HepG2 (cell line): ENCODE measurements at regions not wholly inside any gene's neighbourhood (a gene's known extent, or its start where the extent isn't known, plus 50 kb on each side); places are given as distances from the start of the nearest gene placed in this dataset.

Experiments used
- NFYB ChIP-seq: sonication (generic); formaldehyde crosslinking; IDR thresholded peaks from 2 replicates; pipeline ENCODE4 v1.4.0; 2020; ENCODE audit warnings: missing genetic modification reagents
- RAD51 ChIP-seq: fragments of 450-650 bp; IDR thresholded peaks from 2 replicates; pipeline ENCODE4 v1.6.1; 2016; ENCODE audit warnings: borderline replicate concordance
- SOX13 ChIP-seq, 3 experiments: fragments of 450-650 bp in 1 of 3; sonication (generic) in 1 of 3; formaldehyde crosslinking in 1 of 3; IDR thresholded peaks in 2 of 3; conservative IDR thresholded peaks in 1 of 3; 2 replicates each; pipeline versions ENCODE4 v1.5.0 to v1.6.1; 2016 to 2020; ENCODE audit warnings: antibody characterized with exemption in 1 of 3, mild to moderate bottlenecking in 1 of 3, missing compliant biosample characterization in 1 of 3, missing genetic modification reagents in 1 of 3, moderate library complexity in 1 of 3
- SOX5 ChIP-seq: IDR thresholded peaks from 2 replicates; pipeline ENCODE4 v1.6.1; 2016; ENCODE audit warnings: borderline replicate concordance
- SPEN ChIP-seq: sonication (generic); formaldehyde crosslinking; IDR thresholded peaks from 2 replicates; pipeline ENCODE4 v1.5.1; 2020; ENCODE audit warnings: low read depth, mild to moderate bottlenecking, missing genetic modification reagents
- SUZ12 ChIP-seq: fragments of 150-350 bp; IDR thresholded peaks from 2 replicates; pipeline ENCODE4 v1.6.1; 2014; ENCODE audit warnings: low read depth, low read length
- ZBTB3 ChIP-seq: sonication (generic); formaldehyde crosslinking; IDR thresholded peaks from 2 replicates; pipeline ENCODE4 v1.4.0; 2020; ENCODE audit warnings: low read depth, mild to moderate bottlenecking, moderate library complexity, missing genetic modification reagents, borderline replicate concordance
- ZNF709 ChIP-seq: sonication (generic); formaldehyde crosslinking; IDR thresholded peaks from 2 replicates; pipeline ENCODE4 v1.5.0; 2020; ENCODE audit warnings: mild to moderate bottlenecking, missing genetic modification reagents
- ZNF781 ChIP-seq: sonication (generic); formaldehyde crosslinking; IDR thresholded peaks from 2 replicates; pipeline ENCODE4 v1.5.1; 2020; ENCODE audit warnings: borderline replicate concordance, mild to moderate bottlenecking, missing genetic modification reagents; ENCODE audit errors: not compliant biosample characterization
- TF ChIP-seq, protein P1 (sequence below): sonication (generic); formaldehyde crosslinking; IDR thresholded peaks from 2 replicates; pipeline ENCODE4 v1.8.0; 2022; ENCODE audit warnings: mild to moderate bottlenecking, missing genetic modification reagents, moderate library complexity
- TF ChIP-seq, protein P2 (sequence below): sonication (generic); formaldehyde crosslinking; IDR thresholded peaks from 2 replicates; pipeline ENCODE4 v1.4.0; 2020; ENCODE audit warnings: mild to moderate bottlenecking, missing genetic modification reagents
- TF ChIP-seq, protein P3 (sequence below): IDR thresholded peaks from 2 replicates; pipeline ENCODE4 v1.6.1; 2016; ENCODE audit warnings: low read depth, missing genetic modification reagents, missing compliant biosample characterization

DNA sequence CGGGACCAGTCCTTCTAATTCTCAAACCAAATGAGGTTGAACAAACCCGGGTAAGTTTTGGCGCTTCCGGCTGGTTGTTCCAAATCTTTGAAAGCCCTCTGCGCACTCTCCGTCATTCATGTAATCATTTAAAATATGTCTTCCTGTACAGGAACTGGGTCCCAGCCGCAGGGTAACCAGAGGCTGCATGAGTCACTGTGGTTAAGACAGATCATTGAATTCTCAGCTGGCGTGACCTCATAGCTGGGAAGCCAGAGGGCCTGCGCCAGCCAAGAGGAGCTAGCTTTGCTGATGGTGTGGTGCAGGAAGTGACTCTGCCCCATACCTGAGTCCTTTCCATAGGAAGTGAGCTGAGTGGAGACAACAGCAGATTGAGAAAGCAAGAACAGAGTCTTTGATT is 135.2 kb downstream of the TSHZ3 start (continued):
- TF ChIP-seq ZBTB3 (CRISPR knock-in tag) (no peak), NFYB (CRISPR knock-in tag) (no peak), SOX13 (IDR thresholded peaks at IDR 0.05) (no peak), SOX13 (CRISPR knock-in tag; conservative IDR thresholded peaks at IDR 0.05 in 1 of 2, IDR thresholded peaks at IDR 0.05 in 1 of 2) (no peak), RAD51 (no peak), ZNF781 (CRISPR knock-in tag) (no peak), SUZ12 (no peak), ZNF709 (CRISPR knock-in tag) (no peak), SPEN (CRISPR knock-in tag) (no peak), SOX5 (CRISPR knock-in tag) (no peak)
- TF ChIP-seq, protein P1, sequence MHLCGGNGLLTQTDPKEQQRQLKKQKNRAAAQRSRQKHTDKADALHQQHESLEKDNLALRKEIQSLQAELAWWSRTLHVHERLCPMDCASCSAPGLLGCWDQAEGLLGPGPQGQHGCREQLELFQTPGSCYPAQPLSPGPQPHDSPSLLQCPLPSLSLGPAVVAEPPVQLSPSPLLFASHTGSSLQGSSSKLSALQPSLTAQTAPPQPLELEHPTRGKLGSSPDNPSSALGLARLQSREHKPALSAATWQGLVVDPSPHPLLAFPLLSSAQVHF (CRISPR knock-in tag) = no peak
- TF ChIP-seq, protein P2, sequence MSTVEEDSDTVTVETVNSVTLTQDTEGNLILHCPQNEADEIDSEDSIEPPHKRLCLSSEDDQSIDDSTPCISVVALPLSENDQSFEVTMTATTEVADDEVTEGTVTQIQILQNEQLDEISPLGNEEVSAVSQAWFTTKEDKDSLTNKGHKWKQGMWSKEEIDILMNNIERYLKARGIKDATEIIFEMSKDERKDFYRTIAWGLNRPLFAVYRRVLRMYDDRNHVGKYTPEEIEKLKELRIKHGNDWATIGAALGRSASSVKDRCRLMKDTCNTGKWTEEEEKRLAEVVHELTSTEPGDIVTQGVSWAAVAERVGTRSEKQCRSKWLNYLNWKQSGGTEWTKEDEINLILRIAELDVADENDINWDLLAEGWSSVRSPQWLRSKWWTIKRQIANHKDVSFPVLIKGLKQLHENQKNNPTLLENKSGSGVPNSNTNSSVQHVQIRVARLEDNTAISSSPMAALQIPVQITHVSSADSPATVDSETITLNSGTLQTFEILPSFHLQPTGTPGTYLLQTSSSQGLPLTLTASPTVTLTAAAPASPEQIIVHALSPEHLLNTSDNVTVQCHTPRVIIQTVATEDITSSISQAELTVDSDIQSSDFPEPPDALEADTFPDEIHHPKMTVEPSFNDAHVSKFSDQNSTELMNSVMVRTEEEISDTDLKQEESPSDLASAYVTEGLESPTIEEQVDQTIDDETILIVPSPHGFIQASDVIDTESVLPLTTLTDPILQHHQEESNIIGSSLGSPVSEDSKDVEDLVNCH = no peak
- TF ChIP-seq, protein P3, sequence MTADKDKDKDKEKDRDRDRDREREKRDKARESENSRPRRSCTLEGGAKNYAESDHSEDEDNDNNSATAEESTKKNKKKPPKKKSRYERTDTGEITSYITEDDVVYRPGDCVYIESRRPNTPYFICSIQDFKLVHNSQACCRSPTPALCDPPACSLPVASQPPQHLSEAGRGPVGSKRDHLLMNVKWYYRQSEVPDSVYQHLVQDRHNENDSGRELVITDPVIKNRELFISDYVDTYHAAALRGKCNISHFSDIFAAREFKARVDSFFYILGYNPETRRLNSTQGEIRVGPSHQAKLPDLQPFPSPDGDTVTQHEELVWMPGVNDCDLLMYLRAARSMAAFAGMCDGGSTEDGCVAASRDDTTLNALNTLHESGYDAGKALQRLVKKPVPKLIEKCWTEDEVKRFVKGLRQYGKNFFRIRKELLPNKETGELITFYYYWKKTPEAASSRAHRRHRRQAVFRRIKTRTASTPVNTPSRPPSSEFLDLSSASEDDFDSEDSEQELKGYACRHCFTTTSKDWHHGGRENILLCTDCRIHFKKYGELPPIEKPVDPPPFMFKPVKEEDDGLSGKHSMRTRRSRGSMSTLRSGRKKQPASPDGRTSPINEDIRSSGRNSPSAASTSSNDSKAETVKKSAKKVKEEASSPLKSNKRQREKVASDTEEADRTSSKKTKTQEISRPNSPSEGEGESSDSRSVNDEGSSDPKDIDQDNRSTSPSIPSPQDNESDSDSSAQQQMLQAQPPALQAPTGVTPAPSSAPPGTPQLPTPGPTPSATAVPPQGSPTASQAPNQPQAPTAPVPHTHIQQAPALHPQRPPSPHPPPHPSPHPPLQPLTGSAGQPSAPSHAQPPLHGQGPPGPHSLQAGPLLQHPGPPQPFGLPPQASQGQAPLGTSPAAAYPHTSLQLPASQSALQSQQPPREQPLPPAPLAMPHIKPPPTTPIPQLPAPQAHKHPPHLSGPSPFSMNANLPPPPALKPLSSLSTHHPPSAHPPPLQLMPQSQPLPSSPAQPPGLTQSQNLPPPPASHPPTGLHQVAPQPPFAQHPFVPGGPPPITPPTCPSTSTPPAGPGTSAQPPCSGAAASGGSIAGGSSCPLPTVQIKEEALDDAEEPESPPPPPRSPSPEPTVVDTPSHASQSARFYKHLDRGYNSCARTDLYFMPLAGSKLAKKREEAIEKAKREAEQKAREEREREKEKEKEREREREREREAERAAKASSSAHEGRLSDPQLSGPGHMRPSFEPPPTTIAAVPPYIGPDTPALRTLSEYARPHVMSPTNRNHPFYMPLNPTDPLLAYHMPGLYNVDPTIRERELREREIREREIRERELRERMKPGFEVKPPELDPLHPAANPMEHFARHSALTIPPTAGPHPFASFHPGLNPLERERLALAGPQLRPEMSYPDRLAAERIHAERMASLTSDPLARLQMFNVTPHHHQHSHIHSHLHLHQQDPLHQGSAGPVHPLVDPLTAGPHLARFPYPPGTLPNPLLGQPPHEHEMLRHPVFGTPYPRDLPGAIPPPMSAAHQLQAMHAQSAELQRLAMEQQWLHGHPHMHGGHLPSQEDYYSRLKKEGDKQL (CRISPR knock-in tag) = no peak
